BJ (cell line): ENCODE measurements at regions not wholly inside any gene's neighbourhood (a gene's known extent, or its start where the extent isn't known, plus 50 kb on each side); places are given as distances from the start of the nearest gene placed in this dataset.

Experiments
- CTCF ChIA-PET: fragments of 350-600 bp; formaldehyde crosslinking; extraction: SDS; loops from one replicate; lab custom pipeline; 2021; ENCODE audit warnings: antibody characterized with exemption, inconsistent platforms; lab: Yijun Ruan, JAX
- POLR2A ChIA-PET: fragments of 300-600 bp; sonication (Branson Sonifier 250); formaldehyde crosslinking; extraction: SDS; loops from one replicate; lab custom pipeline; 2021; ENCODE audit warnings: antibody characterized with exemption; lab: Charles Lee
- DNase-seq: peaks from one replicate; pipeline ENCODE4 v3.0.0-alpha.2; 2011; ENCODE audit warnings: low read depth
- H3K27me3 ChIP-seq: 2 replicates; pipeline ENCODE4 v1.6.0; 2011; ENCODE audit warnings: low read length; ENCODE audit not compliant: control insufficient read depth, insufficient read depth
- H3K36me3 ChIP-seq: 2 replicates; pipeline ENCODE4 v1.5.1; 2011; ENCODE audit warnings: low read length; ENCODE audit not compliant: control insufficient read depth, insufficient read depth
- H3K4me3 ChIP-seq: 2 replicates; pipeline ENCODE4 v1.5.1; 2011; ENCODE audit warnings: low read depth, mild to moderate bottlenecking, control low read depth, low read length
- TF ChIP-seq, protein P1 (sequence below): IDR thresholded peaks from 2 replicates; pipeline ENCODE4 v1.5.1; 2011; ENCODE audit warnings: low read depth, mild to moderate bottlenecking, control low read depth, inconsistent platforms, low read length, moderate library complexity; ENCODE audit not compliant: insufficient read depth

- no peaks in the 10 kb centered on the region for H3K36me3 ChIP-seq
- H3K4me3 ChIP-seq = no peak overlapping the region
- TF ChIP-seq, protein P1, sequence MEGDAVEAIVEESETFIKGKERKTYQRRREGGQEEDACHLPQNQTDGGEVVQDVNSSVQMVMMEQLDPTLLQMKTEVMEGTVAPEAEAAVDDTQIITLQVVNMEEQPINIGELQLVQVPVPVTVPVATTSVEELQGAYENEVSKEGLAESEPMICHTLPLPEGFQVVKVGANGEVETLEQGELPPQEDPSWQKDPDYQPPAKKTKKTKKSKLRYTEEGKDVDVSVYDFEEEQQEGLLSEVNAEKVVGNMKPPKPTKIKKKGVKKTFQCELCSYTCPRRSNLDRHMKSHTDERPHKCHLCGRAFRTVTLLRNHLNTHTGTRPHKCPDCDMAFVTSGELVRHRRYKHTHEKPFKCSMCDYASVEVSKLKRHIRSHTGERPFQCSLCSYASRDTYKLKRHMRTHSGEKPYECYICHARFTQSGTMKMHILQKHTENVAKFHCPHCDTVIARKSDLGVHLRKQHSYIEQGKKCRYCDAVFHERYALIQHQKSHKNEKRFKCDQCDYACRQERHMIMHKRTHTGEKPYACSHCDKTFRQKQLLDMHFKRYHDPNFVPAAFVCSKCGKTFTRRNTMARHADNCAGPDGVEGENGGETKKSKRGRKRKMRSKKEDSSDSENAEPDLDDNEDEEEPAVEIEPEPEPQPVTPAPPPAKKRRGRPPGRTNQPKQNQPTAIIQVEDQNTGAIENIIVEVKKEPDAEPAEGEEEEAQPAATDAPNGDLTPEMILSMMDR = no peak
- POLR2A ChIA-PET = interaction anchor here (0.9 to 1.3 kb wide), 3 partner anchors 17 to 47 kb away, joined by 3 read pairs; no protein-coding TSS in a partner anchor
- DNase-seq = no peak
- CTCF ChIA-PET = interaction anchor here (0.9 to 1.4 kb wide), 6 partner anchors 20 to 164 kb away, joined by 3 to 4 read pairs (median 3); no protein-coding TSS in a partner anchor
- no peaks in the 10 kb centered on the region for H3K27me3 ChIP-seq
Observed at GRCh38 chr5:111997308-111997707, 240.3 kb upstream of the NREP start.

GRCh38 chr5:111996574-111996973 lies 239.6 kb upstream of the NREP start:
- CTCF ChIA-PET = interaction anchor here (1.4 kb wide), 1 partner anchor 164 kb away, joined by 4 read pairs; no protein-coding TSS in a partner anchor
- TF ChIP-seq, protein P1 = no peak
- Histone ChIP-seq H3K27me3 (no peaks in the 10 kb centered on the region), H3K36me3 (no peaks in the 10 kb centered on the region), H3K4me3 (no peak overlapping the region)
- DNase-seq = no peak
- POLR2A ChIA-PET = interaction anchor here (0.7 kb wide), 1 partner anchor 238 kb away, joined by 3 read pairs; no protein-coding TSS in a partner anchor

- no peaks in the 10 kb centered on the region for H3K36me3 ChIP-seq
- H3K27me3 ChIP-seq = no peaks in the 10 kb centered on the region
- TF ChIP-seq, protein P1 = no peak
- ChIA-PET POLR2A (no interaction called here), CTCF (no interaction called here)
- DNase-seq = no peak
- no peak overlapping the region for H3K4me3 ChIP-seq
Observed at GRCh38 chr5:111995701-111996100, 238.7 kb upstream of the NREP start.

- no peak for DNase-seq
- ChIA-PET CTCF (interaction anchor here (1.2 kb wide), 1 partner anchor 9 kb away, joined by 3 read pairs; no protein-coding TSS in a partner anchor), POLR2A (no interaction called here)
- TF ChIP-seq, protein P1 = no peak
- Histone ChIP-seq H3K36me3 (no peaks in the 10 kb centered on the region), H3K27me3 (no peaks in the 10 kb centered on the region), H3K4me3 (no peak overlapping the region)
Observed at GRCh38 chr5:111993242-111993641, 236.2 kb upstream of the NREP start.

GRCh38 chr5:111984044-111984443 lies 227.1 kb upstream of the NREP start:
- H3K36me3 ChIP-seq = no peaks in the 10 kb centered on the region
- no peak overlapping the region for H3K4me3 ChIP-seq
- H3K27me3 ChIP-seq = no peaks in the 10 kb centered on the region
- DNase-seq = peak; percentile 92
- ChIA-PET POLR2A (interaction anchor here (0.6 to 0.7 kb wide), 3 partner anchors 9 to 171 kb away, joined by 3 to 5 read pairs (median 4); no protein-coding TSS in a partner anchor), CTCF (interaction anchor here (1.0 to 1.5 kb wide), 3 partner anchors 9 to 162 kb away, joined by 3 read pairs; no protein-coding TSS in a partner anchor)
- TF ChIP-seq, protein P1 = no peak
